HG03066 (cell line): ENCODE measurements at regions not wholly inside any gene's neighbourhood (a gene's known extent, or its start where the extent isn't known, plus 50 kb on each side); places are given as distances from the start of the nearest gene placed in this dataset.
"Not testable (repeated sequence)": the region's sequence is repeated elsewhere in the genome, so short reads cannot be mapped to it uniquely, and the experiment has no call there.

ENCODE experiments used
- ATAC-seq: cut with Tn5 transposase; IDR thresholded peaks from one replicate; pipeline ENCODE4 v1.9.1; 2021; ENCODE audit warnings: low read depth; ENCODE audit not compliant: unreplicated experiment

- ATAC-seq = no peak
Measured at GRCh38 chr7:131147604-131148003, 180.1 kb upstream of the MKLN1 start.

GRCh38 chr7:131148258-131148657 lies 179.4 kb upstream of the MKLN1 start:
- no peak for ATAC-seq

DNA sequence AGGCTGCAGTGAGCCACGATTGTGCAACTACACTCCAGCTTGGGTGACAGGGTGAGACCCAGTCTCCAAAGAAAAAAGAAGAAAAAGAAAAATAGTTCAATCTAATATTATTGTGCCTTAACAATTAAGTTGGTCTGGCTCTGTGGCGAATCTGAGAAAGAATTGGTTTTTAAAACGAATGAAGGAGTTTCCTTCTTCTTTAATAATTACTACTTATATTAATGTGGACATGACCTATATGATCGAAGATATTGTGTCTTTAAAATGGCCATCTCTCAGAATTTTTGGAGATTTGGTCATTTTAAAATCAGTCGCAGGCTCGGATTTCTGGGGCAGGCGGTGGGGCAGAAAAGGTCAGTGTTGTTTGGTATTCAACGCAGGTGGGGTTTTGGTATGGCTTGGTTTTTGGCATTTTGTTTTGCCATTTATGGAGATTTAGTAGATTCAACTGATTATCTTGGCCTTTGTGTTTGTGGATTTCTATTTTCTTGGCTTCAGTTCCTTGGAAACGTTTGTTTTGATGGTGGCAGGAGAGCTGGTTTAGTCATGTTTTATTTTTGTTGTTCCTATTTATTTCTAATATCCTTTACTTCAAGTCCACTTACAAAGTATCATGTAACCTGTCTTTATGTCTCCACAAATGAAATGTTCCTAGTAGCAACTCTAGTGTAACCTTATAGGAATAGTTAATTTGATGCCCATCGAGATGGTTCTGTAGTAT lies 178.8 kb upstream of the MKLN1 start:
- no peak for ATAC-seq

DNA sequence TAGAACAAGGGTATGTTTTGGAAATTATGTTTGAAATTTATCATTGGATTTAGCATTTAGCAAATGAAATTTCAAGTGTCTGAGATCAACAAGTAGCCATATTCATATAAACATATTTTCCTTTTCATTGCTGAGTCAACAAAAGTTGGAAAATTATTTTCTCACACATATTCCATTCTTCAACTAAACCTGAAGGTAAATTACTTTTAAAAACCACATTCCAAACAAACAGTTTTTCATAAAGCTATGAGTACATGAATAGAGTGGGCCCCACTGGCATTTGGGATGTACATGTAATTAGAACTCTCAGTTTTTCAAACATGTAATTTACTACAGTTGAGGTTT lies 178.3 kb upstream of the MKLN1 start:
- no peak for ATAC-seq

DNA sequence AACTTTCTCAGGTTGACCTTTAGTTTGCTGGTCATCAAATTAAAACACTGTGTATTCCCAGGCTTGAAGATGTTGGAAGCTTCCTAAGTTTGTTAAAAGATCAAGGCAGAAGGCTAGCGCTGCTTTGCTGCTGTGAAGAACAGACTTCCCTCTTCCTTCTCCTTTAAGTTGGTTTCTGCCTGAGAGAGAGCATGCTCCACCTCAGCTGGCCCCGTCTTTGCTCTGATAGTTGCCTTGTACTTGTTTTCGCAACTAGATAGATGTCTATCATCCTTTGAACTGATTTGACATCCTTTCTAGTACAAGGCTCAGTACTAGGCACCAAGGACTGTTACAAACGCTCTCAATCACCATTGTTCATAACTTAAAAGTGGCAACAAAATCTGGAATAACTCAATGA lies 177.8 kb upstream of the MKLN1 start:
- ATAC-seq = no peak

DNA sequence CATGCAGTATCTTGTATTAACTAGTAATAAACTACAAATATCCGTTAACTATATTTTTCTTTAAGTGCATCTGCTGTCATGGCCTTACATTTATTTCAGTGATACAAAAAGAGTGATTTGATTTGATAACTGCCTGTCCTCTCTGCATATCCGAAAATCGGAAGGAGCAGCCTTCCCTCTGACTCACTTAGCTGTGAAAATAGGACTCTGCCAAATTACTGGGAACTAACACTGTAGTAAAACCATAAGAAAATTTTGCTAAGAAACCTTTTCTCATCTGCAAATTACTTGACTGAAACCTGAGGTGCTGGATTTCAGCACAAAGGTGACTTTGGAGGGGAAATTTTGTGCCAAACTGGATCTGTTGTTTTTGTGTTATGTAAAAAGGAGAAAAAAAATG lies 176.6 kb upstream of the MKLN1 start:
- ATAC-seq = no peak

GRCh38 chr7:131152766-131153165 lies 174.9 kb upstream of the MKLN1 start:
- no peak for ATAC-seq

DNA sequence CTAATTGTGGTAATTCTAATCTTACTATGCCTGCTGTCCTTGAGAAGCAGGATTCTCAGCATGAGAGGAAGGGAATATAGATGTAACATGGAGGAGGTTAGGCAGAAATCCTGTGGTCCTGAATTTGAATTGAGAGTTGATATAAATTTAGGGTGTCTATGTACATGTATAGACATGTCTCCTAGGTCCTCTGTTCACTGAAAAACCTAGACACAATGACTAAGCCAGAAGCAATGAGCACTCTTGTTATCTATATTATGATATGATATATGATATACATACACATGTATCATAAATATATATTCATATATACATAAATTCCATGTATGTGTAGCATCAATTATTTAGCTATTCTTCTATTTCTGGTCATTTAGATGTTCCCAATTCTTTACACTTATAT lies 173.3 kb upstream of the MKLN1 start:
- ATAC-seq = no peak

GRCh38 chr7:131157530-131158243 lies 170.0 kb upstream of the MKLN1 start:
- no peak for ATAC-seq

DNA sequence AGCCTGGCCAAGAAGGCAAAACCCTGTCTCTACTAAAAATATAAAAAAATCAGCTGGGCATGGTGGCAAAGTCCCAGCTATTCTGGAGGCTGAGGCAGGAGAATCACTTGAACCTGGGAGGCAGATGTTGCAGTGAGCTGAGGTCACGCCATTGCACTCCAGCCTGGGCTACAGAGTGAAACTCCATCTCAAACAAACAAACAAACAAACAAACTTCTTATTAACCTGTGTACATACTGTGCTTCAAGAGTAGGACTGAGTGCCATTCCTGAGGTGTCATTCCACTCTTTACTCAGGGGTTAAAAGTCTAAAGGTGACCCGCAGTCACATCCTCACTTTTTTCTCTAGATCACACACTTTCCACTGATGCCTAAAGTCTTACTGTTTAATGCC lies 169.4 kb upstream of the MKLN1 start:
- not testable (repeated sequence) for ATAC-seq

GRCh38 chr7:131159961-131160361 lies 167.7 kb upstream of the MKLN1 start:
- no peak for ATAC-seq

DNA sequence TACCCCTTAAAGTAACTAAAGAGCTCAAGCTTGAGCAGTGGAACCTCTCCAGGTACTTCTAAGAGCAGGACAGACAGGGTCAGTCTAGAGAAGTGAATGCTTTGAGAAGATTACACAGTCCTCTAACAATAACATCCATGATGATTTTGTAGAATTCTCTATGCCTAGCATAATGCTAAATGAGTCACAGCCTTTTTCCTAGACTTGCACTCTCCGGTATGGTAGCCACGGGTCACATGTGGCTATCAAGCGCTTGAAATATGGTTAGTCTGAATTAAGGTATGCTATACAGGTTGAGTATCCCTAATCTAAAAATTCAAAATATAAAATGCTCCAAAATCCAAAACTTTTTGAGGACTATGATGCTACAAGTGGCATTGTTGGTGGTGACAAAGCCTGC lies 166.6 kb upstream of the MKLN1 start:
- ATAC-seq = no peak

DNA sequence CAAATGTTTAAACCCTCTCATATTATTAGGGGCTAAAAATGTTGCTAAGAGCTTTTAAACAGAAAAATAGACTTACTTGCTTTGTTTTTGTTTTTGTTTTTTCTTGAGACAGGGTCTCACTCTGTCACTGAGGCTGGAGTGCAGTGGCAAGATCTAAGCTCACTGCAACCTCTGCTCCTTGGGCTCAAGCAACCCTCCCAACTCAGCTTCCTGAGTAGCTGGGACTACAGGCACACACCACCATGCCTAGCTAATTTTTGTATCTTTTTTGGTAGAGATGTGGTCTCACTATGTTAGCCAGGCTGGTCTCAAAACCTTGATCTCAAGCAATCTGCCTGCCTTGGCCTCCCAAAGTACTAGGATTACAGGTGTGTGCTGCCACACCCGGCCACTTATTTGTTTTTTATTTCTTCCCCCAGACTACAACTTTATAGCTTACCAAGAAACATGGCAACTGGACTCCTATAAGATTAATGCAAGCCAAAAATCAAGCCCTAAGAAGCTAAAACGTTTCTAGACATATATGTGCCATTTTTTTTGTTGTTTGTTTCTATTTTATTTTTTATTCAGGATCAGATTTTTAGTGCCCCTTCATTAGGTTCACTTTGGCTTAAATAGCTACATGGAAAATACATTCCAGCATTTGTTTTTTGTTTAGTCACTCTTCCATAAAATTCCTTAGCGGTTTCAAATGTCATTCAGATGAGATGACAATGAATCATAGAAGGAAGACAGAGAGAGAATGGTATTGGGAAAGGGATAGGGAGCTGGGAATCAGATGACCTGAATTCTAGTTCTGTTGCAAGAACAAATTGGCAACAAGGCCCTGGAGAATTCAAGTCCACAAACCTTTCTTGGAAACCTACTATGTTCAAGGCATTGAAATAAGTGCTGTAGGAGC lies 163.4 kb upstream of the MKLN1 start:
- no peak for ATAC-seq

DNA sequence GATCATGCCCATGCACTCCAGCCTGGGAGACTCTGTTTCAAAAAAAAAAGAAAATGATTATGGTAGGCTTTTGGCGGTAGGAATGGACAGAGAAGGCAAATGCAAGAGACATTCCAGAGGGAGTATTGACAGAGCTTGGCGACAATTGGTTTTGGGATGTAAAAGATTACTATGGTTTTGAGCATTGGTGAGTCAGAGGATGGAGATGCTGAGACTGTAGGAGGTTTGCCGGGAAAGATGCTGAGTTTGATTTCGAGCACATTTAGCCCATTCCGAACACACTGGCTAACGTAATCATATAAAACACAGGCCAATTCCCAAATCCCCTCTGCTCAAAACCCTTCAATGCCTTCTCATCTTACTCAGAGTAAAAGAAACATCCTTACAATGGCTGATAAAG lies 161.6 kb upstream of the MKLN1 start:
- ATAC-seq = no peak

GRCh38 chr7:131170440-131171271 lies 157.0 kb upstream of the MKLN1 start:
- no peak for ATAC-seq

DNA sequence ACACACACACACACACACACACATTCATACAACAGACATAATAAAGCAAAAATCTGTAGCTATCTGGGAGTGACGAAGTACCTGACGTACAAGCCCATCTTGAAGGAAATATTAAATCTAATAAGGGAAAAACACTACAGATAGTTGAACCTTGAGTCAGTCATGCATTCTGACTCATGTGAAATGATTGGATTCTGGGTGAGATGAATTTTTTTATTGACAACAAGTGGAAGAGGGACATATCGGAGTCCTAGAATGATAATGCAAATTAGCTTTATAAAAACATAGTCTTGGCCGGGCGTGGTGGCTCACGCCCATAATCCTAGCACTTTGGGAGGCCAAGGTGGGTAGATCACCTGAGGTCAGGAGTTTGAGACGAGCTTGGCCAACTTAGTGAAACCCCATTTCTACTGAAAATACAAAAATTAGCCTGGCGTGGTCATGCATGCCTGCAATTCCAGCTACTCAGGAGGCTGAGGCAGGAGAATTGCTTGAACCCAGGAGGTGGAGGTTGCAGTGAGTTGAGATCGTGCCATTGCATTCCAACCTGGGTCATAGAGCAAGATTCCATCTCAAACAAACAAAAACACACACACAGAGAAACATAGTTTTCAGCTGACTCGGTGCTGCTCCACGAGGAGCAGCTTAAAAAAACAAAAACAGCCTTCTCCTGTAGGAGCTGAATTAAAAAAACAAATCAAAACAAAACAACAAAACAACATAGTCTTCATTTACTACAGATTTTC lies 154.4 kb upstream of the MKLN1 start:
- ATAC-seq = no peak

- ATAC-seq = no peak
Measured at GRCh38 chr7:131174391-131174790, 153.3 kb upstream of the MKLN1 start.

DNA sequence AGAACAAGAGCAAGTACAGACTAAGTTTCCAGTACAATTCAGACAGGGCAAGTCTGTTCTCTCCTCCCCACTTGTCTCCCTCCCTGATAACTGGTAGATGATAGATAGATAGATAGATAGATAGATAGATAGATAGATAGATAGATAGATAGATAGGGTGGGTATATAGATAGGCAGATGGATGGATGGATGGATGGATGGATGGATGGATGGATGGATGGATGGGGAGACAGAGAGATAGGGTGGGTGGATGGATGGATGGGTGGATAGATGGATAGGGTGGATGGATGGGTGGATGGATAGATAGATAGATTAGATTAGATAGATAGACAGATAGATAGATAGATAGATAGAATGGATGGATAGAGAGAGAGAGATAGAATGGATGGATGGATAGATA lies 152.8 kb upstream of the MKLN1 start:
- ATAC-seq = no peak

- ATAC-seq = no peak
Measured at GRCh38 chr7:131182446-131183058, 145.1 kb upstream of the MKLN1 start.
